Activated CD4-positive, CD25-positive, alpha-beta regulatory T cell treated with anti-CD3 and anti-CD28 coated beads, Interleukin-2, amount 50 U/mL, for 72 hours (primary cell): ENCODE measurements at regions not wholly inside any gene's neighbourhood (a gene's known extent, or its start where the extent isn't known, plus 50 kb on each side); places are given as distances from the start of the nearest gene placed in this dataset.
"Not testable (repeated sequence)": the region's sequence is repeated elsewhere in the genome, so short reads cannot be mapped to it uniquely, and the experiment has no call there.

ENCODE experiments used
- DNase-seq: peaks from one replicate; pipeline ENCODE4 v3.0.0; 2021

- DNase-seq, result no peak
Measured at GRCh38 chr5:40453689-40454088, 226.0 kb upstream of the PTGER4 start.

- no peak for DNase-seq
Measured at GRCh38 chr5:40452874-40453624, 226.7 kb upstream of the PTGER4 start.

- no peak for DNase-seq
Measured at GRCh38 chr5:40447438-40447837, 232.3 kb upstream of the PTGER4 start.

- no peak for DNase-seq
Measured at GRCh38 chr5:40446910-40447309, 232.8 kb upstream of the PTGER4 start.

- no peak for DNase-seq
Measured at GRCh38 chr5:40442346-40442745, 237.4 kb upstream of the PTGER4 start.

- no peak for DNase-seq
Measured at GRCh38 chr5:40441733-40442132, 238.0 kb upstream of the PTGER4 start.

GRCh38 chr5:40440746-40441145, 239.0 kb upstream of the PTGER4 start:
- no peak for DNase-seq

GRCh38 chr5:40439103-40439502, 240.6 kb upstream of the PTGER4 start:
- not testable (repeated sequence) for DNase-seq

- not testable (repeated sequence) for DNase-seq
Measured at GRCh38 chr5:40438646-40439045, 241.1 kb upstream of the PTGER4 start.

GRCh38 chr5:40437452-40437861, 242.3 kb upstream of the PTGER4 start:
- DNase-seq, result no peak

GRCh38 chr5:40436535-40437237, 243.0 kb upstream of the PTGER4 start:
- no peak for DNase-seq

- not testable (repeated sequence) for DNase-seq
Measured at GRCh38 chr5:40435706-40436105, 244.0 kb upstream of the PTGER4 start.

- DNase-seq, result no peak
Measured at GRCh38 chr5:40432836-40433235, 246.9 kb upstream of the PTGER4 start.

GRCh38 chr5:40431734-40432133, 248.0 kb upstream of the PTGER4 start:
- DNase-seq, result no peak

- no peak for DNase-seq
Measured at GRCh38 chr5:40430101-40430710, 249.5 kb upstream of the PTGER4 start.

GRCh38 chr5:40429258-40430100, 250.2 kb upstream of the PTGER4 start:
- DNase-seq, result no peak

- DNase-seq, result no peak
Measured at GRCh38 chr5:40428815-40429214, 250.9 kb upstream of the PTGER4 start.

GRCh38 chr5:40428126-40428525, 251.6 kb upstream of the PTGER4 start:
- DNase-seq, result no peak

- not testable (repeated sequence) for DNase-seq
Measured at GRCh38 chr5:40417046-40417810, 262.5 kb upstream of the PTGER4 start.

- no peak for DNase-seq
Measured at GRCh38 chr5:40416588-40416987, 263.1 kb upstream of the PTGER4 start.

GRCh38 chr5:40416098-40416497, 263.6 kb upstream of the PTGER4 start:
- no peak for DNase-seq

- DNase-seq, result no peak
Measured at GRCh38 chr5:40414922-40415321, 264.8 kb upstream of the PTGER4 start.
